ENCODE measurements at regions not wholly inside any gene's neighbourhood (a gene's known extent, or its start where the extent isn't known, plus 50 kb on each side); places are given as distances from the start of the nearest gene placed in this dataset.

- no peaks in the 10 kb centered on the region for H3K9me3 ChIP-seq
- H3K4me3 ChIP-seq, result no peak overlapping the region
- H3K27ac ChIP-seq, result no peak overlapping the region
- H3K27me3 ChIP-seq, result no peaks in the 10 kb centered on the region
- no peaks in the 10 kb centered on the region for H3K4me1 ChIP-seq
- no peaks in the 10 kb centered on the region for H3K36me3 ChIP-seq
- intact Hi-C loops (cut with DNase I; ENCODE audit: low total_unique reads), result no loop called here
- DNase-seq, result no peak
- TF ChIP-seq, protein P1, sequence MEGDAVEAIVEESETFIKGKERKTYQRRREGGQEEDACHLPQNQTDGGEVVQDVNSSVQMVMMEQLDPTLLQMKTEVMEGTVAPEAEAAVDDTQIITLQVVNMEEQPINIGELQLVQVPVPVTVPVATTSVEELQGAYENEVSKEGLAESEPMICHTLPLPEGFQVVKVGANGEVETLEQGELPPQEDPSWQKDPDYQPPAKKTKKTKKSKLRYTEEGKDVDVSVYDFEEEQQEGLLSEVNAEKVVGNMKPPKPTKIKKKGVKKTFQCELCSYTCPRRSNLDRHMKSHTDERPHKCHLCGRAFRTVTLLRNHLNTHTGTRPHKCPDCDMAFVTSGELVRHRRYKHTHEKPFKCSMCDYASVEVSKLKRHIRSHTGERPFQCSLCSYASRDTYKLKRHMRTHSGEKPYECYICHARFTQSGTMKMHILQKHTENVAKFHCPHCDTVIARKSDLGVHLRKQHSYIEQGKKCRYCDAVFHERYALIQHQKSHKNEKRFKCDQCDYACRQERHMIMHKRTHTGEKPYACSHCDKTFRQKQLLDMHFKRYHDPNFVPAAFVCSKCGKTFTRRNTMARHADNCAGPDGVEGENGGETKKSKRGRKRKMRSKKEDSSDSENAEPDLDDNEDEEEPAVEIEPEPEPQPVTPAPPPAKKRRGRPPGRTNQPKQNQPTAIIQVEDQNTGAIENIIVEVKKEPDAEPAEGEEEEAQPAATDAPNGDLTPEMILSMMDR (IDR thresholded peaks at IDR 0.05), result no peak
- no peak for TF ChIP-seq POLR2A (IDR thresholded peaks at IDR 0.05)
Observed at GRCh38 chr10:47077941-47078340, 166.7 kb downstream of the PTPN20 start.

DNA sequence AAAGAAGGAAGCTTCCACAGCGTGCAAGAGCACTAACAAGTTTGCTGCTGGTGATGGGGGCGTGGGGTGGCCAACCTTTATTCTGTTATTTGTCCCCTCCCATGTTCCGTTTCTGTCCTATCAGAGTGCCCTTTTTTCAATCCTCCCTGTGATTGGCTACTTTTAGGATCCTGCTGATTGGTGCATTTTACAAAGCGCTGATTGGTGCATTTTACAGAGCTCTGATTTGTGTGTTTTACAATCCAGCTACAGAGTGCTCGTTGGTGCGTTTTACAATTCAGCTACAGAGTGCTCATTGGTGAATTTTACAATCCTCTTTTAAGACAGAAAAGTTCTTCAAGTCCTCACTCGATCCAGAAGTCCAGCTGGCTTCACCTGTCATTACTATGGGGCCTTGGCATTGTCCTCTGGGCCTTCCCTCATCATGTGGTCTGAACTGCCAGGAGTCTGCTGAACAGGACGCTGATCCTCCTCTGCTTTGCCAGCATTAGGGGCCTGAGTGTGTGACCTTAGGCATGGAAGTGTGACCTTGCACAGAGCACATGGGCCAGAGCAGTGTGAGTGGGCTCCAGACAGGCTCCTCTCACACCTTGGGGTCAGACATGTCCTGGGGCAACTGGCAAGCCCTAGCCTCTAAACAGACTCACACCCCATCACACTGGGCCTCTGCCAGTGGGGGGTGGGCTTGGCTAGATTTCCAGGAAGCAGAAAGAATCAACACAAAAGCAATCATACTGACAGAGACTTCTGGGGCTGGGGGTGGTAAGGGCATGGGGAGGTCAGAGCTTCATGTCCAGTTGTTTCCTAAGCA lies 167.4 kb downstream of the PTPN20 start:
- intact Hi-C loops (cut with DNase I; ENCODE audit: low total_unique reads), result no loop called here
- no peak for TF ChIP-seq POLR2A (IDR thresholded peaks at IDR 0.05)
- TF ChIP-seq, protein P1 (IDR thresholded peaks at IDR 0.05), result no peak
- H3K27me3 ChIP-seq, result no peaks in the 10 kb centered on the region
- H3K36me3 ChIP-seq, result no peaks in the 10 kb centered on the region
- no peak for DNase-seq
- H3K4me1 ChIP-seq, result no peaks in the 10 kb centered on the region
- H3K4me3 ChIP-seq, result no peak overlapping the region
- H3K27ac ChIP-seq, result no peak overlapping the region
- no peaks in the 10 kb centered on the region for H3K9me3 ChIP-seq

DNA sequence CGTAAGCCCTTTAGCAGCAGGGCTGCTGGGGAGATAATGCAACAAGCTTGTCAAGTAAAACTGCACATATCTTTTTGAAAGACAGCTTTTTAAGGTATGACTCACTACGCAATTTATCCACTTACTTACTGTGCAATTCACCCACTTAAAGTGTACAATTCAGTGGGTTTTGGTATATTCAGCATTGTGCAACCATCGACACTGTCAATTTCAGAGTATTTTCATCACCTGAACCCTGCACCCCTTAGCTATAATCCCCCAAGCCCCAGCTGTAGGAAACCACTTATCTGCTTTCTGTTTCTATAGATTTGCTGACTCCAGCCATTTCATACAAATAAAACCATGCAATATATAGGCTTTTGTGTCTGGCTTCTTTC lies 168.0 kb downstream of the PTPN20 start:
- TF ChIP-seq, protein P1 (IDR thresholded peaks at IDR 0.05), result no peak
- TF ChIP-seq POLR2A (IDR thresholded peaks at IDR 0.05), result no peak
- Histone ChIP-seq H3K27me3 (no peaks in the 10 kb centered on the region), H3K36me3 (no peaks in the 10 kb centered on the region), H3K4me3 (no peak overlapping the region), H3K4me1 (no peaks in the 10 kb centered on the region), H3K9me3 (no peaks in the 10 kb centered on the region), H3K27ac (no peak overlapping the region)
- DNase-seq, result no peak
- intact Hi-C loops (cut with DNase I; ENCODE audit: low total_unique reads), result no loop called here

- Histone ChIP-seq H3K9me3 (no peaks in the 10 kb centered on the region), H3K36me3 (no peaks in the 10 kb centered on the region), H3K4me3 (no peak overlapping the region), H3K27ac (no peak overlapping the region), H3K27me3 (no peaks in the 10 kb centered on the region), H3K4me1 (no peaks in the 10 kb centered on the region)
- DNase-seq, result no peak
- TF ChIP-seq POLR2A (IDR thresholded peaks at IDR 0.05), result no peak
- TF ChIP-seq, protein P1 (IDR thresholded peaks at IDR 0.05), result no peak
- intact Hi-C loops (cut with DNase I; ENCODE audit: low total_unique reads), result no loop called here
Observed at GRCh38 chr10:47081264-47081663, 170.0 kb downstream of the PTPN20 start.

GRCh38 chr10:47082055-47082784 lies 171.0 kb downstream of the PTPN20 start:
- intact Hi-C loops (cut with DNase I; ENCODE audit: low total_unique reads), result no loop called here
- DNase-seq, result no peak
- no peaks in the 10 kb centered on the region for H3K4me1 ChIP-seq
- no peak overlapping the region for H3K27ac ChIP-seq
- H3K4me3 ChIP-seq, result no peak overlapping the region
- H3K27me3 ChIP-seq, result no peaks in the 10 kb centered on the region
- H3K9me3 ChIP-seq, result no peaks in the 10 kb centered on the region
- no peak for TF ChIP-seq POLR2A (IDR thresholded peaks at IDR 0.05)
- TF ChIP-seq, protein P1 (IDR thresholded peaks at IDR 0.05), result no peak
- H3K36me3 ChIP-seq, result no peaks in the 10 kb centered on the region
